MCF 10A (cell line): ENCODE measurements at regions not wholly inside any gene's neighbourhood (a gene's known extent, or its start where the extent isn't known, plus 50 kb on each side); places are given as distances from the start of the nearest gene placed in this dataset.

Experiments
- BruUV-seq: library from RNA; stranded (reverse); fragments of 400-500 nt; replicated peaks from 2 replicates; lab custom pipeline; 2021; lab: Mats Ljungman, UMichigan
- CTCF ChIA-PET: fragments of 300-600 bp; sonication (Branson Sonifier 250); formaldehyde crosslinking; extraction: SDS; loops from one replicate; lab custom pipeline; 2021; ENCODE audit warnings: antibody characterized with exemption, inconsistent platforms; lab: Yijun Ruan, JAX
- POLR2A ChIA-PET: fragments of 300-600, 350-650 bp; sonication (Branson Sonifier 250); formaldehyde crosslinking; extraction: SDS; loops from one replicate; lab custom pipeline; 2020; ENCODE audit warnings: antibody characterized with exemption, inconsistent platforms; lab: Yijun Ruan, JAX
- DNase-seq: peaks from one replicate; pipeline ENCODE4 v3.0.0-alpha.2; 2018; ENCODE audit not compliant: unreplicated experiment
- H3K27ac Mint-ChIP-seq: one replicate; pipeline ENCODE4 v1.8.0; 2022; ENCODE audit warnings: mild to moderate bottlenecking, low read depth, mixed read lengths; ENCODE audit not compliant: unreplicated experiment
- H3K27me3 Mint-ChIP-seq: one replicate; pipeline ENCODE4 v1.8.0; 2022; ENCODE audit warnings: mixed read lengths; ENCODE audit not compliant: insufficient read depth, unreplicated experiment
- H3K36me3 Mint-ChIP-seq: one replicate; pipeline ENCODE4 v1.8.0; 2022; ENCODE audit warnings: mild to moderate bottlenecking, moderate library complexity, mixed read lengths; ENCODE audit not compliant: insufficient read depth, unreplicated experiment
- H3K4me1 Mint-ChIP-seq: one replicate; pipeline ENCODE4 v1.8.0; 2022; ENCODE audit warnings: mixed read lengths; ENCODE audit not compliant: insufficient read depth, unreplicated experiment
- H3K4me3 Mint-ChIP-seq: one replicate; pipeline ENCODE4 v1.8.0; 2022; ENCODE audit warnings: mild to moderate bottlenecking, moderate library complexity, mixed read lengths; ENCODE audit not compliant: unreplicated experiment
- H3K9me3 Mint-ChIP-seq: one replicate; pipeline ENCODE4 v1.8.0; 2022; ENCODE audit warnings: mixed read lengths; ENCODE audit not compliant: unreplicated experiment
- CTCF ChIP-seq: fragments of 200-600 bp; IDR thresholded peaks from one replicate; pipeline ENCODE4 v1.8.0; 2022; ENCODE audit warnings: antibody characterized with exemption, mild to moderate bottlenecking; ENCODE audit not compliant: unreplicated experiment
- intact Hi-C: fragments of 100-400 bp; cut with micrococcal nuclease; formaldehyde crosslinking; loops from 2 replicates; pipeline ENCODE4 v1.14.1; 2022

- H3K4me1 Mint-ChIP-seq = peaks cover 25% of the 10 kb centered on the region
- BruUV-seq = no TSS peak
- ChIA-PET CTCF (interaction anchor here (0.6 to 1.1 kb wide), 3 partner anchors 9 to 697 kb away, joined by 3 to 4 read pairs (median 4); no protein-coding TSS in a partner anchor), POLR2A (no interaction called here)
- no peak for TF ChIP-seq CTCF
- no peaks in the 10 kb centered on the region for H3K9me3 Mint-ChIP-seq
- H3K27me3 Mint-ChIP-seq = no peaks in the 10 kb centered on the region
- no peak for DNase-seq
- intact Hi-C loops = no loop called here
- H3K27ac Mint-ChIP-seq = peak overlapping the region; percentile 56
- H3K36me3 Mint-ChIP-seq = no peaks in the 10 kb centered on the region
- no peak overlapping the region for H3K4me3 Mint-ChIP-seq
Observed at GRCh38 chr16:73735954-73736353, 560.7 kb upstream of the PSMD7 start.

GRCh38 chr16:73735018-73735417 is 561.6 kb upstream of the PSMD7 start:
- peaks cover 25% of the 10 kb centered on the region for H3K4me1 Mint-ChIP-seq
- POLR2A ChIA-PET = no interaction called here
- intact Hi-C loops = no loop called here
- no peaks in the 10 kb centered on the region for H3K36me3 Mint-ChIP-seq
- no peaks in the 10 kb centered on the region for H3K9me3 Mint-ChIP-seq
- no peak for TF ChIP-seq CTCF
- peak overlapping the region; percentile 56 for H3K27ac Mint-ChIP-seq
- peak; percentile 90 for DNase-seq
- peak overlapping the region; percentile 28 for H3K4me3 Mint-ChIP-seq
- H3K27me3 Mint-ChIP-seq = no peaks in the 10 kb centered on the region
- no TSS peak for BruUV-seq
- CTCF ChIA-PET = interaction anchor here (0.6 kb wide), 1 partner anchor 1268 kb away, joined by 4 read pairs; no protein-coding TSS in a partner anchor

- Mint-ChIP-seq H3K27me3 (no peaks in the 10 kb centered on the region), H3K4me3 (no peak overlapping the region), H3K4me1 (peaks cover 12% of the 10 kb centered on the region), H3K9me3 (no peaks in the 10 kb centered on the region), H3K36me3 (no peaks in the 10 kb centered on the region), H3K27ac (no peak overlapping the region)
- CTCF ChIA-PET = interaction anchor here (0.8 kb wide), 1 partner anchor 61 kb away, joined by 6 read pairs; no protein-coding TSS in a partner anchor
- TF ChIP-seq CTCF = no peak
- POLR2A ChIA-PET = interaction anchor here (0.6 to 1.4 kb wide), 3 partner anchors 10 to 683 kb away, joined by 3 to 6 read pairs (median 4); no protein-coding TSS in a partner anchor
- intact Hi-C loops = no loop called here
- DNase-seq = no peak
- BruUV-seq = no TSS peak
Observed at GRCh38 chr16:73732681-73733080, 563.9 kb upstream of the PSMD7 start.

- no TSS peak for BruUV-seq
- ChIA-PET POLR2A (interaction anchor here (0.6 to 1.4 kb wide), 2 partner anchors 9 to 683 kb away, joined by 3 to 4 read pairs; no protein-coding TSS in a partner anchor), CTCF (no interaction called here)
- H3K27me3 Mint-ChIP-seq = no peaks in the 10 kb centered on the region
- peaks cover 12% of the 10 kb centered on the region for H3K4me1 Mint-ChIP-seq
- no peak overlapping the region for H3K27ac Mint-ChIP-seq
- no peak overlapping the region for H3K4me3 Mint-ChIP-seq
- no peaks in the 10 kb centered on the region for H3K36me3 Mint-ChIP-seq
- no peak for DNase-seq
- no peaks in the 10 kb centered on the region for H3K9me3 Mint-ChIP-seq
- intact Hi-C loops = no loop called here
- TF ChIP-seq CTCF = no peak
Observed at GRCh38 chr16:73732143-73732542, 564.5 kb upstream of the PSMD7 start.
